ENCODE measurements at regions not wholly inside any gene's neighbourhood (a gene's known extent, or its start where the extent isn't known, plus 50 kb on each side); places are given as distances from the start of the nearest gene placed in this dataset.

- no peak for TF ChIP-seq EZH2 (IDR thresholded peaks at IDR 0.05)
- no peak for TF ChIP-seq CTCF (IDR thresholded peaks at IDR 0.05)
- no peak for TF ChIP-seq EZH2phosphoT487 (IDR thresholded peaks at IDR 0.05)
Measured at GRCh38 chr15:91468871-91469580, 369.0 kb downstream of the SV2B start.

All from neural progenitor cell (in vitro differentiated cells).